NK-92 treated with Interleukin-12 subunit alpha and Interleukin-12 subunit beta, amount 100 ng/mL, for 24 hours (cell line): ENCODE measurements at regions not wholly inside any gene's neighbourhood (a gene's known extent, or its start where the extent isn't known, plus 50 kb on each side); places are given as distances from the start of the nearest gene placed in this dataset.

ENCODE experiments used
- DNase-seq: peaks from one replicate; lab custom pipeline; 2025; lab: John Stamatoyannopoulos, UW

DNA sequence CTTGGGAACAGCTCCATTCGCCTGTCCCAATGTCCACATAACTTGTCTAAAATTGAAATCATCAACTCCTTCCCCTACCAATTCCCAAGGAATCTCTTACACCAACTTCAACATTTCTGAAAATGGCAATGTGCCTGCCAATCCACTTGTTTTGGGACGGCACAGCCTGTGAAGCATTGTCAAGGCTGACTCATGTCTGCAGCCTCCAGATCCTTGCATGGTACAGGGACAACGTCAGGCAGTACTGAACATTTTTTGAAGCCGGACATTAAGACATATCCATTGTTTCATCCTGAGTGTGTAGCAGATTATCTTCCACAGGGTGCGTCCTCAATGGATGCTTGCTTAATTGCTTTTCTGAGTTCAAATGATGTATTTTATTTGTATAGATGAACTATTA, 794.1 kb downstream of the BCL11B start:
- DNase-seq, result no peak

DNA sequence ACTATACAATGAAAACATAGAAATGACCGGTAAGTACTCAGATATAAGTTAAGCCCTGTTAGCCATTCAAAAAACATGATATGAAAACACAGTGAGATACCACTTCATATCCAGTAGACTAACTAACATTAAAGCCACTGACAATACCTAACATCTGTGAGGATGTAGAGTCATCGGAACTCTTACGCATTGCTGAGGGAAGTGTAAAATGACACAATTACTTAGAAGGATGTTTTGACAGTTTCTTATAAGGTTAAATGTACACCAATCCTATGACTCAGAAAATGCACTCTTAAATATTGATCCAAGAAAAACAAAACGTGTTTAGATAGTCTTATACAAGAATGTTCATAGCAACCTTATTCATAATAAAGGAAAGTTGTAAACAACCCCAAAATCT, 782.9 kb downstream of the BCL11B start:
- no peak for DNase-seq

DNA sequence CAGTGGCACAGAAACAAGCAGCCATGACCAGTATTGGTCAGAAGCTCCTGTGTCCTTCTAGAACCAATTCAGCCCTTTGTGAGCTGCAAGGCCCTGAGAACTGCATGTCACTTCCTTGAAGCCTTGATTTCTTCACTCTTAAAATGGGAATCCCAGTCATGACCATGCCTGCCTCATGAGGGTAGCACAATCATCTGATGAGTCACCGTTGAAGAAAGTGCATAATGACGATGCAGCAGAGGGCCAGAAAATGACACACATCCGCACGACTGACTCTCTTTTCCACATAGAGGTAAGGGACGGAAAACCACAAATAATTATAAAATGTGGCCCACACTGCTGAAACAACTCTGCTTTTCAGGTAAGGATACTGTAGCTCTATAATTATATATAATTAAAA, 777.4 kb downstream of the BCL11B start:
- DNase-seq, result no peak

DNA sequence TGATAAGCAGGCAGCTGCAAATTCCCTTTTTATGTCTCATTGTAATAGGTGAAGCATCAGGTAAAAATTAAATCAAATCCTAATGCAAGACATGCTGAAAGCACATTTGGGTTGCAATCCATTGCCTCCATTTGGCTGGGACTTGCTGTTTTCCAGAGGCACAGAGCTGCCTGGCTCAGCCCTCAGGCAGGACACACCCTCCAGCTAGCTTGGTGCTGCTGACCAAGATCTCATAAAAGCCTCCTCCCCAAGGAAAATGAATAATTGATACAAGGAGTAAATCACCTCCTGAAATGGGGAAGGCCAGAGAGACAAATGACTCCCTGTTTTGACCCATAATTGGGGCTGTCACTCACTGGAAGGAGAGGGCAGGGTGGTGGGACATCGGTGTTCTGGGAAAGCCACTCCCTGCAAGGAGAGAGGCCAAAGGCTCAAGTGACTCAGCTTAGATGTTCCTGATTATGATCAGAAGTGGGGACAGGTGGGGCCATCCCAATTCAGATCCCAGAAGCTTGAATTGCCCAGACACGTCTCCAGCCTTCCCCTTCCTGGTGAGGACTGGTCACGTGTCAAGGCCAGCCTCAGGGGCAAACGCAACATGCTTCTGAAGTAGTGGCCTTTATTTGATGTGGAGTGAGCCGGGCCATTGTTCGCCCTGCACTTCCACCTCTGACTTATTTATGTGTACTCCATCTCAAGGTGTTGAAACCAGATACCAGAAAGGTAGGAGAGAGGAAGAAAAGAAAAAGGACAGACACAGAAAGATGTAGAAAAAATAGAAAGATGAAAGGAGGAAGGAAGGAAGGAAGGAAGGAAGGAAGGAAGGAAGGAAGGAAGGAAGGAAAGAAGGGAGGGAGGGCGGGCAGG, 773.7 kb downstream of the BCL11B start:
- no peak for DNase-seq

DNA sequence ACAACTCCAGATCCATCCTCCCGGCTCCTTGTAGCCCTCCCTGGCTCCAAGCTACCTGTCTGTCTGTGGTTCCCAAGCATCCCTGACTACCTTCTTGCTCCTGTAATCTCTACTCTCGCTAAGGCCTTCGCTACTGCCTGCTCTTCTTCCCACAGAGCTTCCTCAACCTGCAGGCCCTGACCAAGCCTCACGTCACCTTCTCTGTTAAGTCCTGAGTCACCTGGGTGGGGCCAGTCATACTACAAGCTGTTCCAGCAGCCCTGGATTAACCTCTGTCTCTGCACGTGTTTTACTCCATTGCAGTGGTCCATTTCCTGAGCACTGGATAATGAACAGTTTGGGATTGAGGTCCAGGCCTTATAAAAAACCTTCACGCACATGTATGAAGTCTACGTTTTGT, 770.7 kb downstream of the BCL11B start:
- no peak for DNase-seq

DNA sequence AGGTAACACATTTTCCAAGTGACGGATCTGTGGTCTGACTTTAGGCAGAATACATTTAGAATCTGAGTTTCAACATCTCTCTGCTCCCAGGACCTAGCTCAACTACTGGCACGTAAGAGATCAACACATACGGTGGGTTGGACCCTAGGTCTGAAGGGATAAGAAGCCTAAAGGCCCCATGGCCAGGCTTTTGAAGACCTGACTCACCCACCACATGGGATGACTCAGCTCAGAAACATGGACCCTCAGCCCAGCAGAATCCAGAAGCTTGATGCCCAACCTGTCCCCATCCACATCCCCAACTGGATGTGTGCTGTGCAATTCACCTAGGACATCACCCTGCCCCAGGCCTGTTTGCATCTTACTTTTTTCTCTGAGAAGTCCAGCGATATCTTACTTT, 770.2 kb downstream of the BCL11B start:
- DNase-seq, result no peak

DNA sequence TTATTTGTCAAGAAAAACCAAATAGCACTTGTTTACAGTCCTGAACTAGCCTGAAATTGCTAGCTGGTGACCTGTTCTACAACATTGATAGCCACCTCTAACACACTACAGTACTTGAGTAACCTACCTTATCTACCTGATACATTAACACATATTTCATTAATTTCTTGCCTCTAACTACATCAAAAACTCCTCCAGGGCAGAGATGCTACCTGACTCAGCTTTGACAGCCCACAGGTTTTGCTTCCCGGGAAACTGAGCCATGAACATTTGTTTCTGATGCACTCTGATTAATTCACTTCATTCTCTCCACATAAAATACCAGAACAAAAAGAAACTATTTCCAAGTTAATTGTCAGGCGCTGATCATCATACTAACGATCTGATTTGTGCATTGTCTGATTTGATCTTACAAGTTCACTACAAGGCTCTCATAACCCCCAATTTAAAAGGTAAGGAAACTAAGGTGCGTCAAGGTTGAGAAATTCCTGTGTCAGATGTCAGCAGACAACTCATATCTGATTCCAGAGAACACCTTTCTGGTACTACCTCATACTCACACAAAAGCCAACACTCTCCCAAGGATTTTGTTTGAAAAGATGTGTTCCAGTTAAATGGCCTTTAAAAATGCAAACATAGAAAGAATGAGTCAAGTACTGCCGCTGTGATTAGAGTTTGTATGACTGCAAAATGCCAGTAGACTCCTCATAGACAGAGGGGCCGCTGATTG, 768.7 kb downstream of the BCL11B start:
- no peak for DNase-seq

DNA sequence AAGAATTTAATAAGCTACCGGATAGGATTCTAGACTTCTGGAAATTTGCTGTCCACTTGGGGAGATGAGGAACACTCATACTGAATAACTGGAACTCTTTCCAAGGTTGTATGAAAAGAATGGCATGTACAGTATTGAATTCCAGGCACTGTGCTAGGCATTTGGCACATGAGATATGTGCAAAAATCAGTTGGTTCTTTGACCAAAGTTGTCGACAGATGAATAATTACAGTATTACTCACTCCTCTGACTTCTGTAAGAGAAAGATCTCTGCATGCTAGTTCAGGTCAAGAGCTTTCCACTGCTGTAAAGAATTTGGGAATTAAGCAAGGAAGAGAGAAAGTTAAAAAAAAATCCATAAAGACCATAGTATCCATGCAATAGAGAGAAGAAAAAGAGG, 764.7 kb downstream of the BCL11B start:
- no peak for DNase-seq

DNA sequence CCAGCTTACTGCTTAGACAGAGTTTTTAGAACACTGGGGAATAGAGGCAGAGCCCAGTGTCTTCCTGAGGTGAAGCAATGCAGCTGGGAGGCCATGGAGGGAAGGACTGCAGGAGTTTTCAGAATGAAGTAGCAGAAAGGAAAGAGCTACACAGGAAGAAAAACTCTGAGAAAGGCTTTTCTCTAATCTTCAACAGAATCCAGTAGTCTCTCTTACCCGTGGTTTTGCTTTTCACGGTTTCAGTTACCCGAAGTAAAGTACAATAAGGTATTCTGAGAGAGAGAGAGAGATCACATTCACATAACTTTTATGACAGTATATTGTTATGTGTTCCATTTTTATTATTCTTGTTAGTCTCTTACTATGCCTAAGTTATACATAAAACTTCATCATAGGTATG, 761.6 kb downstream of the BCL11B start:
- DNase-seq, result no peak

DNA sequence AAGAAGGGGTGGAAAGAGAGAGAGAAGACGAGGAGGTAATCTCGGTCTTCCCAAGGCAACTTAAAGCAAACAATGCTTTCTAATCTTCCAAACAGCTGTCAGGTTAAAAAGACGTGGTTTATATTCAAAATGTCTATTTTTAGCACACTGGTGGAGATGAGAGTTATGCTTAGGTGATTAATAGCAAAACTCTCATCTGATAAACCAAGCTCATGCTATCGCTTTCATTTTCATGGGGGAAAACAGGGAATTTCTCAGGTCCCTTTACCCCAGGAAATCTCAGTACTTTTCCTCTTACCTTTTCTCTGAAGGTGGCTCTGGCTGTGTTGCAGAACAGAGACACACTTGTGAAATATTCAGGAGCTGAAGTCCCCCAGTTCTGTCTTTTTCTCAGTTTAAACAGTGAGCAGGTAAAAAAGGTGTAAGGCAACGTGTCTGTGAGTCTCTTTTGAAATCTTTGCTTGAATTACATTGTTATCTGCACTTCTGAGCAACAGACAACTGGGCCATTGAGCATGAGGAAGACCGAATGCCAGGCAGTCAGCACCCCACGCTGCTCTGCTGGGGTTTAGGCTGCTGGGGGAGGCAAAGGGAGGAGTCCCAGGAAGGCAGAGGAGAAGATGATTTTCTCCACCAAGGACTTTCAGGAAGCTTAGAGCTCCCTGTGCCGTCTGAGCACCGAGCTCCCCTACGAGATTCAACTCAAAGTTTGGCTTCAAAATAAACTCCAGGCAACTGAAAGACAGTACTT, 759.3 kb downstream of the BCL11B start:
- DNase-seq, result no peak

DNA sequence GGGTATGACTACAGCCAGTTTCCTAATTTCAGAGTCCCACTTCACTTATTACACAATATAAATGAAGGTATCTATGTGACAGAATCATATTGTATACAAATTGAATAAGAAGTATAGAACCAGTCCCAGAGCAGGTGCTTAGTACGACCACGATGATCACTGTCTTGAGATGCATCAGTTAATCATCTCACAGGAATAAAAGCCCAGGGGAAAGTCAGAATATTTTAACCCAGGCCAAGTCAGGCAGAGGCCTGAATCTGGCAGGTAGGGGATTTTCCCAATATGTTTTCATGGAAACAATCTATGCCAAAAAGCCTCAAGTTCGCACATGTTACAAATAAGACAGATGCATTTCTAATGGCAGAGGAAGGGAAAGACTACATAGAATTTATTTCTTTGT, 758.4 kb downstream of the BCL11B start:
- no peak for DNase-seq

DNA sequence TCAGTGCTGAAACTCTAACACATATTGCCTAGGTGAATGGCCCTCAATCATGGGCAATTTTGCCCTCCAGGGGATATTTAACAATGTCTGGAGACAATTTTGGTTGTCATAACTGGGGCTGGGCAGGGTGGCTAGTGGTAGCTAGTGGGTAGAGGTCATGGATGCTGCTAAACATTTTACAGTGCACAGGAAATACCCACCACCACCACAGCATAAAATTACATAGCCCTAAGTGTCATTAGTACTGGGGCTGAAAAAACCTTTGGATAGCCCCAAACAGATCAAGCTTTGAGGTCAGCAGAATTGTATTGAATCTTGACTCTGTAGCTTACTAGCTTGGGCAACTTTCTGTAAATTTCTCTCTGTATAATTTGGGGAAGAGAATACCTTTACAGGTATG, 758.0 kb downstream of the BCL11B start:
- DNase-seq, result no peak

DNA sequence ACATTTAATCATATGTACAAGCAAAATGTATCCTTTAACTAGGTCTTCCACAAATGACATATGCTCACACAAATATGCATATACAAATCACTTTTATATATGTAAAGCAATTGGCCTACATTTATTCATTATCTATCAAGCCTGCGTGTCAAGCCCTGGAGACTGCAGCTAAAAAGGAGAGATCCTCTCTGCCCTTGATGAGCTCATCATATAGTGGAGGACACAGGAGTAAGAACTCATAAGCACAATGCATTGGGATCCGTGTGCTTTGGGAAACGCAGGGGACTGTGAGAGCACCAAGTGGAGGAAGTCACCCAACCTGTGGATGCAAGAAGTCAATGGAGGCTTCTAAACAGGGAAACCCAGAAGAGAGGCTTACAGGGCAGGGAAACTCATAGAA, 735.7 kb downstream of the BCL11B start:
- DNase-seq, result no peak

DNA sequence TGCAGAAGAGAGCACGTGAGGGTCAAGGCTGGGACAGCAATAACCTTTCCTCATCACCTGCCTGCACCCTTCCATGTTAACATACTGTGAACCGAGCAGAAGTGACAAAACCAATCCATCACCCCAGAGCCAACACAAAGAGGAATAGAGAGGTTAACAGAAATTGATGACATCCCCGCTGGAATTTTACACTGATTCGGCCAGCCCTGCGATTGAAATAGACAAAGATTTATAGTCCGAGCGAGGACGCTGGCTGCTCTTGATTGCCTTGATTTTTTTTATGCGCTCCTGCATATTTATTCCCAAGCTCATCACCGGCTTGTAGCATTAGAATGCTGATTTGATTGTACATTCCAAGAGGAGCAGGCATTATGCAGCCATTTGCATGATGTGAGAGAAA, 729.7 kb downstream of the BCL11B start:
- DNase-seq, result no peak

DNA sequence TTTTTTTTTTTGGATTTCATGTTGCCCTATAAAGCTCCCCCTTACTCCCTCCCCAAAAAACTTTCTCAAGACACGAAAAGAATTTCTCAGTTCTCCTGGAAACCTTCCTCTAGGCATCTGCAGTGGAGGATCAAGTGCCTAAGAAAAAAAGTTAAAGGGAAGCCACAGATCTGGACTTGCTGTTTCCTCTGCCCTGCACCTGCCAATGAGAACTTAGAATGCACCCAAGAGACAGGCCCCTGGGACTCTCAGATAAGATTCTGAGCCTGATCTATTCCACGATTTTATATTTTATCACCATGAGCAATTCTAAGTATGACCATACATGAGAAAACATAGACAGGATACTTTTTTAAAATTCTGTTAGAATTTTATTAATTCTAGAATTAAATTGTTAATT, 728.9 kb downstream of the BCL11B start:
- DNase-seq, result no peak

DNA sequence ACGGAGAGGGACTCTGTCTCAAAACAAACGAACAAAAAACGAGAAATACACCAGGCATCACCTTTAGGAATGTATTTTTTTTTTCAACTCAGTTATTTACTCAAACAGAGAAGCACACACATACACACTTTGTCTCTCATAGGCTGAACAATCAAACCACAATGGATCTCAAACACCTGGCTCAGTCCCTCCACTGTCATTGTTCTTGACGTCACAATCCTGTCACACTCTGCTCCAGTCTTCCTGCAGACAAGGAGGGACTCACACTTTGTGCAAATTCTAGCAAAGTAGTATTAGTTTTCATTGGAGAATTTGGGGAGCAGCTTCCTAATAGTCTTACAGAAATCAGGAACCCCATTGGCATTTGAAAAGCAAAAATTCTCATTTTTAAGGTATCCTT, 727.8 kb downstream of the BCL11B start:
- no peak for DNase-seq

DNA sequence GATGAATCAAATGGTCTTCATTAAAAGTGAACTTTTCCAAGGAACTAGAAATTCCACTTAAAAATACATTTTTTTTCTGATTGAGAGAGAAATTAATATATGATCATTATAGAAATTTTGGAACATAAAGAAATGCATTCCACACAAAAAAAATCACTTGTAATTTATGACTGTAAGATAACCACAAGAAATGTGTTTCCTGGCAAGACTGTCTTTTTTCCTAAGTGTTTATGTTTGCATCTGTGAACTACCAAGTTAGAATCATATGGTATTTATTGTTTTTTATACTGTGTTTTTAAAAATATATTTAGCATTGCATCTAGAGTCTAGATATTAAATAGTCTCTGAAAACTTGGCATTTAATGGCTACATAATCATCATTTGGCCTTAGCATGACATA, 726.8 kb downstream of the BCL11B start:
- no peak for DNase-seq

DNA sequence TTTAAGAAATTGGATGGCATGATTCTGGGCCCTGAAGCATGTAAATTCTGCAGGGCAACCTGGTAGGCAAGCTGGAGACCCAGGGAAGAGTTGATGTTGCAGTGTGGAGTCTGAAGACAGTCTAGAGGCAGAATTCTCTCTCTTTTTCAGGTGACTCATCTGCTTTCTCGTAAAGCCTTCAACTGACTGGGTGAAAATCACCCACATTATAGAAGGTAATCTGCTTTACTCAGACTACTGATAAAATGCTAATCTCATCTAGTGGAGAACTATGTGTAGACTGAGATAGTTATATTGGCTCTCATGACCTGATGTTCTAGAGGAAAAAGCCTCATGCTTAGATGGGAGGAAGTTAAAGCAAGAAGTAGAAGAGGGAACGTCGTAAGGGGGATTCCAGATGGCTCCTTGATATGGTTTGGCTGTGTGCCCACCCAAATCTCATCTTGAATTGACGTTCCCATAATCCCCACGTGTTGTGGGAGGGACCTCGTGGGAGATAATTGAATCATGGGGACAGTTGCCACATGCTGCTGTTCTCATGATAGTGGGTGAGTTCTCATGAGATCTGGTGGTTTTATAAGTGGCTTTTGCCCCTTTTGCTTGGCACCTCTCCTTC, 723.8 kb downstream of the BCL11B start:
- DNase-seq, result no peak

DNA sequence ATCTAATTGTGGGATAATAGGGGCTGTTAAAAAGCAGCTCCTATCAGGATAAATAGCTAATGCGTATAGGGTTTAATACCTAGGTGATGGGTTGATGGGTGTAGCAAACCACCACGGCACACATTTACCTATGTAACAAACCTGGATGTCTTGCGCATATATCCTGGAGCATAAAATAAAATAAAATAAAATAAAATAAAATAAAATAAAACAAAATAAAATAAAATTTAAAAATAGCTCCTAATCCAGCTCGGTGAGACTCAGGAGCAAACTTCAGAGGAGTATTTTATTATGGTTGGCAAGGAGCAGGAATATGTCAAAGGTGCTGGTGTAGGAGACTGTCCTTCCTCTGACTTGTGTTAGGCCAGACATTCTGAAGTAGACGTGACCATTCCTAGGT, 721.0 kb downstream of the BCL11B start:
- no peak for DNase-seq

DNA sequence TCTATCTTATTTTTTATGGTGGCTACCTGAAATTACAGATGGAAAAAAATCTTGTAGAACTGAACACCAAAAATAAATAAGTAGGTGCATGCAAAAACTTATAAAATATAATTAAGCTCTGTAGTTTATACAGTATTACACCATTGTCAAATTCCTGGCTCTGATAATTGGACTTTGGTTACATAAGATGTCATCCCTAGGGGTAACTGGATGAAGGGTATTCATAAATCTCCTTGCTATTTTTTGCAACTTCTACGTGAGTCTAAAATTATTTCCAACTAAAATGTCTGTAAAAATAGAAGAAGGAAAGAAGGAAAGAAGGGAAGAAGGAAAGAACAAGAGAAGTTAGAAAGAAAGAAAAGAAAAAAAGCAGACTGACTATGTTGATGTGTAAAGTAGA, 716.6 kb downstream of the BCL11B start:
- DNase-seq, result no peak

DNA sequence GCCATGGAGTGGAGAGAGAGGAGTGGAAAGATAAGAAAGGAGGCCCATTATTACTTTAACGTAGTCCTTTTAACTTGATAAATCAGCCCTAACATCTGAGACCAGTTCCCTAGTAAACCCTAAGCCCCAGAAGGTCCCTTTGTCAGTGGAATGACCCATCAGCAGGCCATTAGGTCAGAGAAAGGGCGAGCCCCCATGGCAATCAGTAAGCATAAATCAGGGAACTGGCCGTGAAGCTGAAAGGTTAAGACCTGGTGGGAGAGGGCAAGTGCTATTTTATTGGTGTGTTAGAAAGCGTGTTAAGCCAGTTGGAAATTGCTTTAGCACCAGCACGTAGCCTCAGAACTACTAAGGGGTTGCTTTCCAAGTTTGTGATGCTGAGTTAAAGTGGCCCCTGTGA, 708.0 kb downstream of the BCL11B start:
- no peak for DNase-seq

DNA sequence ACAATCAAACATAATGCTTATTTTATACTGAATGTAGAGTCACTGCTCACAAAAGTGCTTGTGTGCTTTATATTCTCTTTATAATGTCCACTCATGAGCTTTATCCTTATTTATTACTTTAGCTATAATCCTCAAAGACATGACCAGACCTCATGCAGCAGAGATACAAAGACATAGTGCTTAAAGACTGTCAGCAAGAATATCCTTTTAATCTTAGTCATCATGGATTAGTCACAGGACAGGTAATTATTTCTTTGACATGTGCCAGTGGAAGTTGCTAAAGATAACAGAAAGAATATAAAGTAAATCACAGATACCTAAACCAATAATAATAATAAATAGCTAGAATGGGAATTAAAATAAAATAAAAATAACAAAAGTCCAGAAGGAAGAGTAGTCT, 707.5 kb downstream of the BCL11B start:
- no peak for DNase-seq

DNA sequence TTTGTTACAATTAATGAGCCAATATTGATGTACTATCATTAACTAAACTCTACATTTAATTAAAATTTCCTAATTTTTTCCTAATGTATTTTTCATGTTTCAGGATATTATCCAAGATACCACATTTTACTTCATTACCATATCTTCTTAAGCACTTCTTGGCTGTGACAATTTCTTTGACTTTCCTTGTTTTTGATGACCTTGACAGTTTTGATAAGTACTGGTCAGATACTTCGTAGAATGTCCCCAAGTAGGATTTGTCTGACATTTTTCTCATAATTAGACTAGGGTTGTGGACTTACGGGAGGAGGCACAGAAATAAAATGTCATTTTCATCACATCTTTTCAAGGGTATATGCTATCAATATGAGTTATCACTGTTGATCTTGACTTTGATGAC, 700.9 kb downstream of the BCL11B start:
- no peak for DNase-seq
